Heart left ventricle (tissue), 16 donors: ENCODE measurements at regions not wholly inside any gene's neighbourhood (a gene's known extent, or its start where the extent isn't known, plus 50 kb on each side); places are given as distances from the start of the nearest gene placed in this dataset.

Experiments used
- ATAC-seq, 4 donors: fragments of 200-7000 bp; cut with Tn5 transposase; one replicate each; pipeline ENCODE4 v1.9.1; 2020 to 2022; ENCODE audit warnings: moderate library complexity in 4 of 4, mild to moderate bottlenecking in 3 of 4, moderate number of reproducible peaks in 1 of 4
- DNase-seq, 5 donors: peaks; one replicate each; pipeline ENCODE4 v3.0.0-alpha.2; 2020
- H3K27ac ChIP-seq, 12 donors: fragments of 200-600 bp; sonication (generic) in 4 of 12; one replicate each; pipeline versions ENCODE4 v1.5.0 to v1.8.0; 2016 to 2022; ENCODE audit warnings: mild to moderate bottlenecking in 2 of 12
- H3K27me3 ChIP-seq, 9 donors: fragments of 200-600 bp; sonication (generic) in 2 of 9; one replicate each; pipeline versions ENCODE4 v1.5.1 to v1.8.0; 2016 to 2022; ENCODE audit warnings: mild to moderate bottlenecking in 3 of 9
- H3K36me3 ChIP-seq, 9 donors: fragments of 200-600 bp; sonication (generic) in 2 of 9; one replicate each; pipeline versions ENCODE4 v1.5.0 to v1.8.0; 2018 to 2022; ENCODE audit warnings: mild to moderate bottlenecking in 2 of 9
- H3K4me1 ChIP-seq, 12 donors: fragments of 200-600 bp; sonication (generic) in 4 of 12; one replicate each; pipeline versions ENCODE4 v1.5.0 to v1.8.0; 2016 to 2022; ENCODE audit warnings: mild to moderate bottlenecking in 3 of 12
- H3K4me3 ChIP-seq, 12 donors: fragments of 200-600 bp; sonication (generic) in 4 of 12; one replicate each; pipeline versions ENCODE4 v1.5.0 to v1.8.0; 2017 to 2022; ENCODE audit warnings: mild to moderate bottlenecking in 9 of 12, moderate library complexity in 4 of 12
- H3K9me3 ChIP-seq, 12 donors: fragments of 200-600 bp; sonication (generic) in 4 of 12; one replicate each; pipeline versions ENCODE4 v1.5.0 to v1.8.0; 2016 to 2022; ENCODE audit warnings: mild to moderate bottlenecking in 1 of 12
- POLR2A ChIP-seq, 2 donors: fragments of 450-650 bp; IDR thresholded peaks; one replicate each; pipeline ENCODE4 v1.6.1; 2017; ENCODE audit warnings: antibody characterized with exemption in 2 of 2, mild to moderate bottlenecking in 2 of 2, moderate library complexity in 2 of 2
- WGBS, 4 donors: extraction: QIAGEN DNeasy Blood & Tissue Kit in 2 of 4; methylation state at CpG; one replicate each; pipeline versions ENCODE4 v1.1.5 to v1.1.7; 2013 to 2018; 5-methylcytosine and 5-hydroxymethylcytosine counted together
- intact Hi-C, 10 donors: fragments of 100-400 bp; cut with DNase I; formaldehyde crosslinking; loops; one replicate each; pipeline versions ENCODE4 v1.11.1 to v1.14.2; 2022
- TF ChIP-seq, protein P1 (sequence below), 12 donors: fragments of 200-600 bp; sonication (generic) in 4 of 12; IDR thresholded peaks; one replicate each; pipeline versions ENCODE4 v1.5.0 to v1.8.0; 2018 to 2022; ENCODE audit warnings: antibody characterized with exemption in 12 of 12, mild to moderate bottlenecking in 5 of 12
- donor health status: ischemic (EF 13 %, LVEDD 7.1; RV severe dilation, severe dysfunction).
- donor health status: healthy with polysubstance abuse.
- donor health status: DM: no; HTN: yes; CAD: no.
- donor health status: DM: no; HTN: no; CAD: no.
- donor health status: ischemic (EF 25% LVEDD 6.9; RV normal size, moderate dysfunction).
- donor health status: ischemic (EF 25% LVEDD 5.7; RV mildly dilated, moderate dysfunction).
- donor health status: healthy.
- donor health status: DM: yes; HTN: yes; CAD: no.
- donor health status: ischemic (EF 35%, LVEDD 5.7; RV mildly dilated, moderate dysfunction).
- donor health status: nonischemic (EF 11% LVEDD 7.7; RV severe dilation, severe dysfunction).
- donor health status: DM: yes; HTN: yes; CAD: no.
- donor health status: PGD.
- donor health status: ischemic (EF 29% LVEDD 5.4; RV normal size, mild dysfunction).
- donor health status: nonischemic (EF 23%, LVEDD 6.1; RV moderate dilation, normal function).

DNA sequence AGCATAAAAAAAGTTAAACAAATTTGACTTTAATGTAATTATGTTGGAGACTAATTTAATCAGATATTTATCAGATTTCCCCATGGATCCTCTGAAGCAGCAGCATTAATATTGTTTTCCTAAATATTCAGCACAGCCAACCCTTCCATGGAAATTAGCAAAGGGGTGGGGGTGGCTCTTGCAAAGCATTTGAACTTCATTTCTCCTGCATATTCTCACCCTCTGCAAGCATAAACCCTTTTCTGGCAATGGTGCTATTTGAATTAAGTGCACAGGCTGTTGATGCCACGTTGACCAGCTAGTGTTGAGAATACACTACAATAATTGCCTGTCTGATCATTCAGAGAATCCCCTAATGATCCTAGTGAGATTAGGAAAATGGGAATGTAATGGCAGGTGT, 488.1 kb upstream of the KLF12 start:
- Histone ChIP-seq H3K4me1 (no peaks in the 10 kb centered on the region), H3K4me3 (no peak overlapping the region), H3K27me3 (no peaks in the 10 kb centered on the region), H3K36me3 (no peaks in the 10 kb centered on the region), H3K27ac (no peak overlapping the region), H3K9me3 (peaks cover 0 to 10% (median 0%) of the 10 kb centered on the region in 12 donors)
- no peak for ATAC-seq
- intact Hi-C loops = no loop called here
- no peak for DNase-seq
- whole genome bisulfite sequencing, 4 donors = 53 to 76% (median 74%) methylated on average over 1 of the region's 1 CpG
- TF ChIP-seq, protein P1, sequence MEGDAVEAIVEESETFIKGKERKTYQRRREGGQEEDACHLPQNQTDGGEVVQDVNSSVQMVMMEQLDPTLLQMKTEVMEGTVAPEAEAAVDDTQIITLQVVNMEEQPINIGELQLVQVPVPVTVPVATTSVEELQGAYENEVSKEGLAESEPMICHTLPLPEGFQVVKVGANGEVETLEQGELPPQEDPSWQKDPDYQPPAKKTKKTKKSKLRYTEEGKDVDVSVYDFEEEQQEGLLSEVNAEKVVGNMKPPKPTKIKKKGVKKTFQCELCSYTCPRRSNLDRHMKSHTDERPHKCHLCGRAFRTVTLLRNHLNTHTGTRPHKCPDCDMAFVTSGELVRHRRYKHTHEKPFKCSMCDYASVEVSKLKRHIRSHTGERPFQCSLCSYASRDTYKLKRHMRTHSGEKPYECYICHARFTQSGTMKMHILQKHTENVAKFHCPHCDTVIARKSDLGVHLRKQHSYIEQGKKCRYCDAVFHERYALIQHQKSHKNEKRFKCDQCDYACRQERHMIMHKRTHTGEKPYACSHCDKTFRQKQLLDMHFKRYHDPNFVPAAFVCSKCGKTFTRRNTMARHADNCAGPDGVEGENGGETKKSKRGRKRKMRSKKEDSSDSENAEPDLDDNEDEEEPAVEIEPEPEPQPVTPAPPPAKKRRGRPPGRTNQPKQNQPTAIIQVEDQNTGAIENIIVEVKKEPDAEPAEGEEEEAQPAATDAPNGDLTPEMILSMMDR (IDR thresholded peaks at IDR 0.05) = no peak
- no peak for TF ChIP-seq POLR2A (IDR thresholded peaks at IDR 0.05)

DNA sequence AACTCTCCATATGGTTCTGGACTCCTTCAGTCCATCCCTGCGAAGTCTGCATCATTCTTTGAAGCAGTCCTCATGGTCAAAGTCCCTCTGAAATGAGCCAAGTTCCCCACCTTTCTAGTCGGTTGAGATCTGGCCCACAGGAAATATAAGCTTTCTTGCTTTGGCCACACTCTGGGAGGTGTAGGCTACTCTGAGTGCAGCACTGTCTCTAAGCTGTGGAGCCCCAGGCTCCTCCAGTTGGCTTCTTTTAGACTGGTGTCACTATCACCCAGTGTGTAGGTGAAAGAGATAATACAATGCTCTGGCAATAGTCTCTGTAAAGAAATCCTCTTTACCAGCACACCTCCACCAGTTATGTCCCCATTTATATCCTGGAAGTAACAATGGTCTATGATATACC, 486.5 kb upstream of the KLF12 start:
- 49 to 73% (median 57%) methylated on average over 2 of the region's 2 CpGs for WGBS, 4 donors
- DNase-seq (no peak), ATAC-seq (no peak)
- H3K4me3 ChIP-seq = no peak overlapping the region
- H3K4me1 ChIP-seq = no peaks in the 10 kb centered on the region
- intact Hi-C loops = no loop called here
- H3K27ac ChIP-seq = no peak overlapping the region
- TF ChIP-seq POLR2A (IDR thresholded peaks at IDR 0.05) = no peak
- TF ChIP-seq, protein P1 (IDR thresholded peaks at IDR 0.05) = no peak
- H3K36me3 ChIP-seq = no peaks in the 10 kb centered on the region
- H3K27me3 ChIP-seq = no peaks in the 10 kb centered on the region
- peaks cover 0 to 11% (median 0%) of the 10 kb centered on the region in 12 donors for H3K9me3 ChIP-seq

DNA sequence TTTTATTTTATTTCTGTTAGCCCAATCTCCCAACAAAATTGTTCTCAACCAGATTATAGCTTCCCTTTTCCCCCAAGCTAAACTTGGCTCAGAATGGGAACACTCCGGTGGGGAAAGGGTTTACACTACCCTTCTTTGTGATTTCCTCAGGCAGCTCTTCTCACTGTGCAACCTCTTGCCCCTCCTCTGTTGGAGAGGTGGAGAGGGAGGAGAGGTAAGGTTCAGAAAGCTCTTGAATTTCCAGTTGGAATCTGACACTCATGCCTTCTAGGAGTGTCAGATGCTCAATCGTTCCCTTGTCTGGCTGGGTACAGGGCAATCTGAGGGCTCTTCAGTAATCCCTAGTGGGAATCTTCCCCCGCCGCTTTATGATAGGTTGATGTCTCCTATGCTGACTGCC, 486.1 kb upstream of the KLF12 start:
- ATAC-seq (no peak), DNase-seq (no peak)
- Histone ChIP-seq H3K36me3 (no peaks in the 10 kb centered on the region), H3K27ac (no peak overlapping the region), H3K27me3 (no peaks in the 10 kb centered on the region), H3K9me3 (peaks cover 0 to 11% (median 0%) of the 10 kb centered on the region in 12 donors), H3K4me3 (no peak overlapping the region), H3K4me1 (no peaks in the 10 kb centered on the region)
- intact Hi-C loops = no loop called here
- TF ChIP-seq, protein P1 (IDR thresholded peaks at IDR 0.05) = no peak
- TF ChIP-seq POLR2A (IDR thresholded peaks at IDR 0.05) = no peak
- WGBS, 4 donors = 77 to 90% (median 88%) methylated on average over 4 of the region's 4 CpGs

DNA sequence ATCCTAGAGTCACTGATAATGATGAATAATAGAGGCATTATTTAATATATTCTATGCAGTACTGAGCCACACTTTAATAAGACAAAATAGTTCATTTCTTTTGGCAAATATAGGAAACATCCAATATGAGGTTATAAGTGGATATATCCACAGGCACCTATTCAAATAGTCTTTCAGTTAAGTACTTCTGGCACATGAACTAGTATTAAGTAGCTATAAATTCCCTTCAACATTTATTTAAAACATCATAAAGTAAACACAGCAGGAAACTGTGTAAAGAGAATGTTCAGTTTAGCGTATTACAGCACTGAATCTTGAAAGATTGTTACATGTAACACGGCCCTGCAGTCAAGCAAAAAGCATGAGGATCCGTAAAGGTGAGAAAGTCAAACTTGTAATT, 463.3 kb upstream of the KLF12 start:
- no peak for DNase-seq
- ATAC-seq = no peak
- Histone ChIP-seq H3K27me3 (no peaks in the 10 kb centered on the region), H3K9me3 (peaks cover 0 to 23% (median 4%) of the 10 kb centered on the region in 12 donors), H3K4me1 (no peaks in the 10 kb centered on the region), H3K36me3 (no peaks in the 10 kb centered on the region), H3K27ac (no peak overlapping the region), H3K4me3 (no peak overlapping the region)
- WGBS, 4 donors = 90 to 95% (median 93%) methylated on average over 3 of the region's 3 CpGs
- TF ChIP-seq POLR2A (IDR thresholded peaks at IDR 0.05) = no peak
- TF ChIP-seq, protein P1 (IDR thresholded peaks at IDR 0.05) = no peak
- intact Hi-C loops = no loop called here
